ENCODE measurements at regions not wholly inside any gene's neighbourhood (a gene's known extent, or its start where the extent isn't known, plus 50 kb on each side); places are given as distances from the start of the nearest gene placed in this dataset.

GRCh38 chr13:108527844-108528243, 101.6 kb upstream of the MYO16 start (continued):
- TF ChIP-seq ZBTB33 (IDR thresholded peaks at IDR 0.05; ENCODE audit: extremely low read depth, insufficient replicate concordance, low read length): no peak
- no peak for TF ChIP-seq SP1 (IDR thresholded peaks at IDR 0.05; ENCODE audit: low read depth)
- TF ChIP-seq EZH2 (IDR thresholded peaks at IDR 0.05): no peak
- no peak for TF ChIP-seq JUND (IDR thresholded peaks at IDR 0.05)
- no peak for TF ChIP-seq SIN3A (IDR thresholded peaks at IDR 0.05; ENCODE audit: low read depth)

- Histone ChIP-seq H3K36me3 (ENCODE audit: control insufficient read depth in 1 of 2, insufficient read depth in 2 of 2, low read length in 2 of 2) (no peaks in the 10 kb centered on the region), H3K9me2 (ENCODE audit: insufficient read depth) (no peaks in the 10 kb centered on the region), H4K20me1 (ENCODE audit: insufficient read depth) (no peaks in the 10 kb centered on the region), H3K4me2 (ENCODE audit: low read length) (no peak overlapping the region), H3K27ac (ENCODE audit: low read depth, low read length) (no peak overlapping the region), H3K9ac (ENCODE audit: low read length) (no peak overlapping the region), H3K79me2 (ENCODE audit: insufficient read depth, low read length) (no peaks in the 10 kb centered on the region), H3K9me3 (ENCODE audit: control insufficient read depth in 1 of 2, insufficient read depth in 1 of 2, low read depth in 1 of 2, low read length in 2 of 2) (no peaks in the 10 kb centered on the region), H3K4me1 (ENCODE audit: control insufficient read depth in 1 of 2, insufficient read depth in 2 of 2, low read length in 2 of 2) (no peaks in the 10 kb centered on the region), H3K4me3 (replicated peaks in 1 of 2; ENCODE audit: low read depth in 1 of 2, low read length in 2 of 2) (no peak overlapping the region), H2AFZ (ENCODE audit: low read depth, low read length, poor library complexity, severe bottlenecking) (no peak overlapping the region), H3K27me3 (ENCODE audit: insufficient read depth, low read length) (peaks cover 13% of the 10 kb centered on the region; the same call in 1 of the 2 replicates)
- ChIA-PET RAD21 (ENCODE audit: low non-redundant PET in 1 of 2, low total read pairs in 2 of 2, uncharacterized antibody in 2 of 2, unreplicated experiment in 2 of 2) (no interaction called here), CTCF (no interaction called here), POLR2A (no interaction called here)
- intact Hi-C loops (cut with micrococcal nuclease): no loop called here
- no TSS peak for BruUV-seq (replicated peaks)
- no peak for TF ChIP-seq SRF (IDR thresholded peaks at IDR 0.05; ENCODE audit: low read depth)
- TF ChIP-seq MAX (IDR thresholded peaks at IDR 0.05): no peak
- no peak for TF ChIP-seq EZH2 (IDR thresholded peaks at IDR 0.05)
- no peak for TF ChIP-seq EZH2phosphoT487 (IDR thresholded peaks at IDR 0.05; ENCODE audit: borderline replicate concordance)
- TF ChIP-seq ZBTB33 (IDR thresholded peaks at IDR 0.05; ENCODE audit: extremely low read depth, insufficient replicate concordance, low read length): no peak
- TF ChIP-seq RAD21 (IDR thresholded peaks at IDR 0.05; ENCODE audit: low read depth): no peak
- DNase-seq (ENCODE audit: low read depth, low spot score): no peak
- no peak for ATAC-seq
Observed at GRCh38 chr13:108528303-108528702, 101.1 kb upstream of the MYO16 start.

Data from HCT116 (cell line).